HG03045 (cell line): ENCODE measurements at regions not wholly inside any gene's neighbourhood (a gene's known extent, or its start where the extent isn't known, plus 50 kb on each side); places are given as distances from the start of the nearest gene placed in this dataset.

Source experiments
- ATAC-seq: cut with Tn5 transposase; IDR thresholded peaks from one replicate; pipeline ENCODE4 v1.9.1; 2021; ENCODE audit warnings: mild to moderate bottlenecking, moderate library complexity; ENCODE audit not compliant: unreplicated experiment

DNA sequence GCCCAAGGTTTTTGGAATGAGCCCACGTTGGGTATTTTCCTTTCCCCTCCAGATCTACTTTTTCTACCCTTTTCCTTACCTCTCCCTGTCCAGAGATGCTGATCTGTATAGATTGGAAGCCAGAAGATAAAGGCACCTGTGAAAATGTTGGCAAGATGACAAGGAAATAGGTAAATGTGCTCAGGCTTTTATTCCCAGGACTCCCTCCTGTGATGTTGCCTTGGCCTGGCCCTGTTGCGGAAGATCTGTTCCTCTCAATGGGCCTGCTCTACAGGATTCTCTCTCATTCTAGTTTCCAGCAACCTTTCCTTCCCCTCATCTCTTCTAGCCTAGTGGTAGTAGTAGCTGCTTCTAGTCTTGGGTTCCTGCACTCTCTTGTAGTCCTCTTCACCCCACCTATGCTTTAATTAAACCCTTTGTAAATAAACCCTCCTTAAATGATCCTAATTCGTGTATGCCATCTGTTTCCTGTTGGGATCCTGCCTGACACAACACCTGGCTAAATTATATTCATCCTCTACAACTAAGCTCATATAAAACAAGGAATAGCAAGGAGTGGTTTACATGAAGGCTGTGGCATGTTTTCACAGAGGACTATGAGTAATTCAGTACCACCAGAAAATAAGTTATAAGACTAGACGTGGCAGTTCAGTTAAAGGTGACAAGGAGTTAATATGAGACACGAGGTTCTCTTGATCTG, 95.7 kb upstream of the MAOA start:
- no peak for ATAC-seq

DNA sequence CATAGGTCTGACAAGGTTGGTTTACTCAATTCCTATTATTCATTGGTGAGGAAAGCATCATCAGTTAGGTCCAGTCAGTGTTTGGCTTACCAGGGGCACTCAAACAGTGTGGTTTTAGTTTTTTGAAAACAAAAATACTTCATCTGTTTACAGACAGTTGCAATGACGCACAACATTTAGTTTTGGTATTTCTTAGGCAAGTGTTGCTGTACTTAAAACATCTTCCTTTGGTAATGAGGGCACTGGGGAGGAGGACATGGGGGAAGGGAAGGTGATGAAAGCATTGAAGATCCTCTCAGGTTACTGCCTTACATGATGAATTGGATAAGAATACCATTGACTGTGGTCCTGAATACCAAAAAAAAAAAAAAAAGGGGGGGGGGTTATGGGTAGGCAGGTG, 93.7 kb upstream of the MAOA start:
- ATAC-seq, result no peak

GRCh38 chrX:43564953-43565352, 91.1 kb upstream of the MAOA start:
- no peak for ATAC-seq

GRCh38 chrX:43566170-43566569, 89.9 kb upstream of the MAOA start:
- no peak for ATAC-seq

DNA sequence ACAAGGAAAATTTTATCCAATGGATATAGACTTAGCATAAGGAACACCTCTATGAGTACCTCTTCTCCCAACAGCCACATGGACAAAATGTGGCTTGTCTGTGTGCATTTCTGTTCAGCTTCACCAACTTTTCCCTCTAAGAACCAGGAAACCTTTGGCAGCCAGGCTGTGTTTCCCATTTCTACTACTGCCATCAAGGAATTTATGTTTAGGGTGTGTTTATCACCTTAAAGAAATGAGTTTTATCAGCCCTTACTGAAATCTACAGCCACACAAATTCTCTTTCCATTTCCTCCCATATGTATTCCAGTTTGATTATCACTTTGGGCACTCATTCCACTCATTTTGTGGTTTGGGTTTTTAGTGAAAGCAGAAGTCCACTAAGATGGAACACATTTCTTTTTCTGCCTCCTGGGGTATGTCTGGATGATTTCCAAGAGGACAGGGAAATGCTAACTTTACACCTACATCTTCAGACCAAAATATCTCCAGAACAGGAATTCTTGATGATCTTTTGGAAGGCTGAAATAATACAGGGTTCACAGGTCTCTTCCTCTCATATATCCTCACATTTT, 82.6 kb upstream of the MAOA start:
- ATAC-seq, result no peak

DNA sequence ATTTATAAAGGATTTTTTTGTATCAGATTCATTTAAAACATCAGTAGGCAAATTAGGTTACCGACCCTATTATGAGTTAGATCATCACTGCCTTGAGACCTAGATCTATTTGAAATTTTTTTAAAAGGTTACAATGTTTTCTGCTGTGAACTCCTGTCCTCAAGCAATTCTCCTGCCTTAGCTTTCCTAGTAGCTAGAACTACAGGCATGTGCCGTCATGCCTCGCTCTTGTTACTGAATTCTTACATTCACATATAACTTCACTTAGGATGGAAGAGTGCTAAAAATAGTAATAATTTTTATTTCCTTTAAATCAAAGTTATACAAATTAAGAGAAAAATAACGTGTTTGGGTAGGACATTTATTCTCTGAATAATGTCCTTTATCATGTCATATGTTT, 75.5 kb upstream of the MAOA start:
- no peak for ATAC-seq

DNA sequence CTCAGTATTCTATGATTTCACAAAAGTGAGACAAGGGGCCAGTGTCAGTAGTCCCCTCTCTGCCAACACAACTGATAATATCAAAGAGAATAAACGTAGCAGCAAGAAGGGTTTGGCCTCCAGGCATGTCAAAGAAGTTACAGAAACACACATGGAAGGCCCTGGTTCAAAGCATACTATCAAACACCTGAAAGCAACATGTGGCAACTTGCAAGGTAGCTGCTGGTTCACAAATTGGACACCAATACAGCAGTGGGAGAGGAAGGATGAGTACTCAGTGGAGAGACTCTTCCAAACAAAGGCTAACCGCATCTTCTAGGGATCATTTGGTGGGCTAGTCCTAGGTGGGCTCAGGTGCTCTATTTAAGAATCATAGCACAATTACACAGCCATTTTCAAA, 74.9 kb upstream of the MAOA start:
- ATAC-seq, result no peak

DNA sequence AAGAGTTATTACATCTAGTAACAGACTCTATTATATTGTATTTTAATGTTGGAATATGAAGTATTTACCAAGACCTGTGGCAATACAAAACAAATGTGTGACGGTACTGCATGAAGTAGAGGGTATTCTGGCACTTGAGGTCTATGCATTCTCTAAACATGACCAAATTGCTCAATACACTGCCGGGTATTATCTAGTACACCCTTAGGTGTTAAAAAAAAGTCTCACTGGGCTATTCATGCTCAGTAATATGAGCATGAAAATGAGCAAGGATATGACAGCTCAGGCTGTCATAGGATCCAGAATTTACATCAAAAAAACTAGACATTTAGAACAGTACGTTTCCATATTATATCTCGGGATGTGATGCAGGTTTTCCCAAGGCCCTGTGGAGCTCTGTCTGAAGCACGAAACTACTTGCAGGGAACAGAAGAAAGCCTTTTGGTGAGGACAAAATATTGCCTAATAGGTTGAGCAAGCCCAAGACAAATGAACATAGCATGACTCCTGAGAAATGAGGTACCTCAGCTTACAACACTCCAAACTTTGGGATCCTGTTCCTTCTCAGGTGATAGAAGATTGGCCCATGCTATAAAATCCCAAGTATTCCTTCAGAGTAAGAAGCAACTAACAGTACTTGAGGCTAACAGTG, 74.1 kb upstream of the MAOA start:
- no peak for ATAC-seq

DNA sequence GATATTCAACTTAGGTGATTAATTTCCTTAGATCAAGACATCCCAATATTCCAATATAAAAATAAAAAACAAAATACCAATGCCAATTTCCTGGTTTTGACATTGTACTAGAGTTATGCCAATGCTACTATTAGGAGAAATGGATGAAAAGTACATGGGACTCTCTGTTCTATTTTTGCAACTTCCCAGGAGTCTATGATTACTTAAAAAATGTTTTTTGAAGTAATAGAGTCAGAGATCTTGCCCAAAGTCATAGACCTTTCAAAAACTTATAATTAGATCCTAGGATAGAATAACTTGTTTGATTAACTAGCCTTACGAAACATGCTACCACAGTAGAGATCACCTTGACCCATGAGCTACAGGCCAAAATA, 73.6 kb upstream of the MAOA start:
- ATAC-seq, result no peak

DNA sequence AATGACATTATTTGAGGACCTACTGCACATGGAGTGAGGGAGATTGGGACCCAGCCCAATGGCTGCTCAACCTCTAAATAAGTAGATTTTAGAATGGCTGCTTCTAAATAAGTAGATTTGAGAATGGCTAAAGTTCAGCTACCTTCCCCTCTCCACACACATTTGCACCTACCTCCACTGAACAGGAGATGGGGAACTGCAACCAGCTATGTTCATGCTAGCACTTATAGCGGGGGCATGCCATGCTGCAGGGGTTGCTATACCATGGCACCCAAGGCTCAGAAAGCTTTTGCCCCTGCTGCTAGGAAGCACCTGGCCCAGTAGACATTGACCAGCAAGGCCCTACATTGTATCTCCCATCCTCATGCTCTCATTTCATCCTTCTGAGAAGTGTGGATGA, 70.2 kb upstream of the MAOA start:
- no peak for ATAC-seq

- ATAC-seq, result no peak
These were observed 69.3 kb upstream of the MAOA start for GRCh38 chrX:43586830-43587229.

DNA sequence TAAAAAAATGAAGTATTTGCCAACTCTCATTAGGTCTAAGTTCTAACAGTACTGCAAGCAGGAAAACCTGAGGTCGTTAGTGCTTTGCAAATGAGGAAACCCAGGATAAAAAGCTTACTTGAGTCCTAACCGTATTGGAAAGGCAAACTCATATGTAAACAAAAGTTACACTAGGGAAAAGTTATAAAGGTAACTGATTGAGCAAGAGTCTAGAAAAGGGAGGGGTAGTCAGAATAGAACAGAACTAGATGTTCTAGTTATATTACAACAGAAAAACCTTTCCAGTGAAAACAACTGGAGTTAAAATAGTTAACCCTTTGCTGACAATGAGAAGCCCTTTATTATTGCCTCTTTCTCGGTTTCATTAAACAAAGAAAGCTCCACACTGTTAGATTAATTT, 66.4 kb upstream of the MAOA start:
- ATAC-seq, result no peak

DNA sequence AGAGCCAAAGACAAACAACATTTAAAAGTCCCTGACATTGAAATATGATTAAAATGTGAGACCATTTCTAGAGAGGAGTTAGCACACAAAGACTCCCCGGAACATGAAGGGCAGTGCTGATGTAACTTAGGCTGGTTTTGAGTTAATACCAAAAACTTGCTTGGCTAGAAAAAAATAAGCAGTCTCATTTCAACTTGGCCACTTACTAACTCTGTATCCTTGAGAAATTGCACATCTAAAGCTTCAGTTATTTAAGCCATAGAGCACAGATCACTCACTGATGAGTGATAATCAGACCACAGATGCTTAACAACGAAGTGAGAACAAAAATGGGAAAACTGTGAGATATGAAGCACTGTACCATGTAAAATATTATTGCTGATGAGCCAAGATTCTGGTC, 65.9 kb upstream of the MAOA start:
- ATAC-seq, result no peak

- no peak for ATAC-seq
These were observed 63.5 kb upstream of the MAOA start for GRCh38 chrX:43592597-43592996.

GRCh38 chrX:43595931-43596330, 60.2 kb upstream of the MAOA start:
- ATAC-seq, result no peak

GRCh38 chrX:43604753-43605152, 51.3 kb upstream of the MAOA start:
- ATAC-seq, result no peak

DNA sequence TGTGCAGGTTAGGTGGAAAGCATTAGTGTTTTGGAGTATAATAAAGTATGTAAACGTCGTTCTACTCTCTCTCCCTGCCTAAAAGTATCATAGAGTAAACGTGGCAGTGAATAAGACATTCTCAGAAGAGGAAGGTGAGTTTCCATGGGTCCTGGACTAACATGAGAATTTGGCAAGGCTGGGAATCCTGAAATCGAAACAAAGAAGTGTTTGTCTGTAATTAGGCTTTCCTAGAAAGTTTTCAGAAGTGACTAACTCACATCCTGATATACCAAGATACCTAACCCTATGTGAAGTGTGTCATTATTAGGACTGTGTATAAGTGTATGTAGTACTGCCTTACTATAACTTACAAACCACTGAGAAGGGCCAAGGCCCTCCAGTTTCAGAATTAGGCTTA, 50.7 kb upstream of the MAOA start:
- no peak for ATAC-seq
